HEK293 (cell line): ENCODE measurements at regions not wholly inside any gene's neighbourhood (a gene's known extent, or its start where the extent isn't known, plus 50 kb on each side); places are given as distances from the start of the nearest gene placed in this dataset.

Experiments
- CTCF ChIA-PET: fragments of 350-600 bp; formaldehyde crosslinking; extraction: SDS; loops from one replicate; lab custom pipeline; 2021; ENCODE audit warnings: antibody characterized with exemption; lab: Yijun Ruan, JAX
- POLR2A ChIA-PET: fragments of 300-600 bp; formaldehyde crosslinking; extraction: SDS; loops from one replicate; lab custom pipeline; 2020; ENCODE audit warnings: antibody characterized with exemption, inconsistent platforms; lab: Yijun Ruan, JAX
- H3K27ac ChIP-seq: fragments of 200-500 bp; sonication (Bioruptor generic); 2 replicates; pipeline ENCODE4 v1.5.1; 2014; ENCODE audit warnings: low read depth, low read length, control low read depth, inconsistent platforms; ENCODE audit errors: extremely low read depth
- H3K36me3 ChIP-seq, 2 experiments: fragments of 200-500 bp in 1 of 2; sonication (Bioruptor generic) in 1 of 2; 1 replicate in 1 of 2; 2 replicates in 1 of 2; pipeline ENCODE4 v1.5.1; 2014 to 2017; ENCODE audit warnings: inconsistent platforms in 2 of 2, low read length in 2 of 2; ENCODE audit not compliant: control insufficient read depth in 2 of 2, insufficient read depth in 1 of 2
- H3K4me1 ChIP-seq: fragments of 200-500 bp; sonication (Bioruptor generic); 2 replicates; pipeline ENCODE4 v1.5.1; 2014; ENCODE audit warnings: mild to moderate bottlenecking, low read length, inconsistent platforms; ENCODE audit not compliant: control insufficient read depth, insufficient read depth
- H3K4me3 ChIP-seq: 2 replicates; pipeline ENCODE4 v1.5.1; 2011; ENCODE audit warnings: low read depth, mild to moderate bottlenecking, control low read depth, low read length, moderate library complexity
- H3K9me3 ChIP-seq: fragments of 200-500 bp; sonication (Bioruptor generic); 2 replicates; pipeline ENCODE4 v1.5.1; 2014; ENCODE audit warnings: low read depth, low read length, inconsistent platforms; ENCODE audit not compliant: control insufficient read depth, insufficient read depth
- EGR2 ChIP-seq: fragments of 450-650 bp; formaldehyde crosslinking; IDR thresholded peaks from 2 replicates; pipeline ENCODE4 v1.5.1; 2016; ENCODE audit warnings: low read depth, missing biosample characterization, missing genetic modification characterization
- IKZF3 ChIP-seq: fragments of 450-650 bp; IDR thresholded peaks from 2 replicates; pipeline ENCODE4 v1.5.0; 2018; ENCODE audit warnings: missing biosample characterization, mild to moderate bottlenecking, missing genetic modification characterization, moderate library complexity
- OVOL3 ChIP-seq: fragments of 450-650 bp; formaldehyde crosslinking; IDR thresholded peaks from 2 replicates; pipeline ENCODE4 v1.5.1; 2016; ENCODE audit warnings: missing biosample characterization, missing genetic modification characterization
- SP7 ChIP-seq: fragments of 450-650 bp; formaldehyde crosslinking; IDR thresholded peaks from 2 replicates; pipeline ENCODE4 v1.5.1; 2016; ENCODE audit warnings: missing biosample characterization, missing genetic modification characterization
- YY2 ChIP-seq: fragments of 450-650 bp; formaldehyde crosslinking; IDR thresholded peaks from 2 replicates; pipeline ENCODE4 v1.5.1; 2016; ENCODE audit warnings: missing biosample characterization, missing genetic modification characterization
- ZBTB20 ChIP-seq: fragments of 450-650 bp; formaldehyde crosslinking; IDR thresholded peaks from 2 replicates; pipeline ENCODE4 v1.5.1; 2016; ENCODE audit warnings: missing biosample characterization, missing genetic modification characterization
- ZEB2 ChIP-seq: fragments of 450-650 bp; formaldehyde crosslinking; IDR thresholded peaks from 2 replicates; pipeline ENCODE4 v1.5.1; 2016; ENCODE audit warnings: missing biosample characterization, missing genetic modification characterization
- ZFP3 ChIP-seq: fragments of 450-650 bp; formaldehyde crosslinking; IDR thresholded peaks from 2 replicates; pipeline ENCODE4 v1.5.1; 2016; ENCODE audit warnings: low read depth, missing biosample characterization, missing genetic modification characterization
- ZNF133 ChIP-seq: fragments of 450-650 bp; formaldehyde crosslinking; IDR thresholded peaks from 2 replicates; pipeline ENCODE4 v1.5.1; 2016; ENCODE audit warnings: missing biosample characterization, missing genetic modification characterization
- ZNF138 ChIP-seq: fragments of 450-650 bp; formaldehyde crosslinking; IDR thresholded peaks from 2 replicates; pipeline ENCODE4 v1.5.1; 2016; ENCODE audit warnings: missing biosample characterization, missing genetic modification characterization, borderline replicate concordance
- ZNF155 ChIP-seq: fragments of 450-650 bp; formaldehyde crosslinking; IDR thresholded peaks from 2 replicates; pipeline ENCODE4 v1.5.1; 2016; ENCODE audit warnings: missing biosample characterization, missing genetic modification characterization
- ZNF169 ChIP-seq: fragments of 450-650 bp; formaldehyde crosslinking; IDR thresholded peaks from 2 replicates; pipeline ENCODE4 v1.5.1; 2016; ENCODE audit warnings: missing biosample characterization, missing genetic modification characterization
- ZNF391 ChIP-seq: fragments of 450-650 bp; formaldehyde crosslinking; IDR thresholded peaks from 2 replicates; pipeline ENCODE4 v1.5.1; 2016; ENCODE audit warnings: low read depth, missing biosample characterization, missing genetic modification characterization, borderline replicate concordance
- ZNF624 ChIP-seq: fragments of 450-650 bp; formaldehyde crosslinking; IDR thresholded peaks from 2 replicates; pipeline ENCODE4 v1.5.1; 2017; ENCODE audit warnings: missing biosample characterization, missing genetic modification characterization
- ZNF629 ChIP-seq: fragments of 450-650 bp; formaldehyde crosslinking; IDR thresholded peaks from 2 replicates; pipeline ENCODE4 v1.5.1; 2017; ENCODE audit warnings: missing biosample characterization, missing genetic modification characterization
- ZNF707 ChIP-seq: fragments of 450-650 bp; formaldehyde crosslinking; IDR thresholded peaks from 2 replicates; pipeline ENCODE4 v1.5.1; 2016; ENCODE audit warnings: missing biosample characterization, missing genetic modification characterization
- ZSCAN16 ChIP-seq: fragments of 450-650 bp; formaldehyde crosslinking; IDR thresholded peaks from 2 replicates; pipeline ENCODE4 v1.5.1; 2016; ENCODE audit warnings: missing biosample characterization, missing genetic modification characterization
- TF ChIP-seq, protein P1 (sequence below): fragments of 450-650 bp; IDR thresholded peaks from 2 replicates; pipeline ENCODE4 v1.5.1; 2018; ENCODE audit warnings: missing biosample characterization, missing genetic modification characterization
- TF ChIP-seq, protein P2 (sequence below): fragments of 450-650 bp; formaldehyde crosslinking; IDR thresholded peaks from 2 replicates; pipeline ENCODE4 v1.5.1; 2016; ENCODE audit warnings: missing biosample characterization, missing genetic modification characterization
- TF ChIP-seq, protein P3 (sequence below): fragments of 450-650 bp; formaldehyde crosslinking; IDR thresholded peaks from 2 replicates; pipeline ENCODE4 v1.5.1; 2016; ENCODE audit warnings: missing biosample characterization, missing genetic modification characterization
- TF ChIP-seq, protein P4 (sequence below): fragments of 450-650 bp; formaldehyde crosslinking; IDR thresholded peaks from 2 replicates; pipeline ENCODE4 v1.5.1; 2016; ENCODE audit warnings: missing biosample characterization, missing genetic modification characterization

DNA sequence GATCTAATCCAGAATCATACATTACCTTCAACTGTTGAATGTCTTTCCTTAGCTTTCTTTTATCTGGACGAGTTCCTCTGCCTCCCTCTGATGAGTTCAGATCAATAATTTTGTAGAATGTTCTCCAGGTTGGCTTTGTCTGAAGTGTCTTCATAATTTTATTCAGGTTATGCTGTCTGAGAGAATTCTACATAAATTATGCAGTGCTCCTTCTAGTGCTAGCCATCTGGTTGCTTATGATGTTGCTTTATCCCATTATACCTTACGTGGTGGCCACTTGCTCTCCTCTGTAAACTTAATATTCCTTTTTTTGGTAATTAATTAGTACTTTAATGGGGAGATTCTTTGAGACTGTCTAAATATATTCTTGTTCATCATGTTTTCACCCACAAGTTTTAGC is 67.7 kb upstream of the PTCHD4 start:
- Histone ChIP-seq H3K9me3 (no peaks in the 10 kb centered on the region), H3K27ac (no peak overlapping the region), H3K4me3 (no peak overlapping the region), H3K36me3 (no peaks in the 10 kb centered on the region), H3K4me1 (no peaks in the 10 kb centered on the region)
- POLR2A ChIA-PET = no interaction called here
- CTCF ChIA-PET = interaction anchor here (0.6 kb wide), 2 partner anchors 441 to 480 kb away, joined by 3 read pairs; no protein-coding TSS in a partner anchor
- TF ChIP-seq, protein P1, sequence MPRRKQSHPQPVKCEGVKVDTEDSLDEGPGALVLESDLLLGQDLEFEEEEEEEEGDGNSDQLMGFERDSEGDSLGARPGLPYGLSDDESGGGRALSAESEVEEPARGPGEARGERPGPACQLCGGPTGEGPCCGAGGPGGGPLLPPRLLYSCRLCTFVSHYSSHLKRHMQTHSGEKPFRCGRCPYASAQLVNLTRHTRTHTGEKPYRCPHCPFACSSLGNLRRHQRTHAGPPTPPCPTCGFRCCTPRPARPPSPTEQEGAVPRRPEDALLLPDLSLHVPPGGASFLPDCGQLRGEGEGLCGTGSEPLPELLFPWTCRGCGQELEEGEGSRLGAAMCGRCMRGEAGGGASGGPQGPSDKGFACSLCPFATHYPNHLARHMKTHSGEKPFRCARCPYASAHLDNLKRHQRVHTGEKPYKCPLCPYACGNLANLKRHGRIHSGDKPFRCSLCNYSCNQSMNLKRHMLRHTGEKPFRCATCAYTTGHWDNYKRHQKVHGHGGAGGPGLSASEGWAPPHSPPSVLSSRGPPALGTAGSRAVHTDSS (tag by site-specific recombination) = no peak
- TF ChIP-seq YY2 (tag by site-specific recombination) (no peak), ZNF155 (tag by site-specific recombination) (no peak), SP7 (tag by site-specific recombination) (no peak), ZNF133 (tag by site-specific recombination) (no peak)

DNA sequence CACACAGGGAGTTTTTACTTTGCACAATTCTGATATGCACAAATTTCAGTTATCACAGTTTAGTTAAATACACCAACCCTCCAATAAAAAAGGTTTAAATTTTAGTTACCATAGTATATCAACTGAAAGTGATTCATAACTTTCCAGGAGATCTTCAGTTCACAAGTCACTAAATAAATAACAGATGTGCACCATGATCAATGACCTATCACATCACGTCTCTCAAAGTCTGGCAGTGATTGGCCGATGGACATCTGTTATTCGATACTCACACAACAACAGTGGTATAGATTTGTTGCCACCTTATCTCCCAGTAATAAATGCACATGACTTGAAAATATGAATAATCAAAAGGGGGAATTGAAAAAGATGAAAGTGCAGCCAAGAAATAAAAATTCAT is 66.8 kb upstream of the PTCHD4 start:
- TF ChIP-seq, protein P2, sequence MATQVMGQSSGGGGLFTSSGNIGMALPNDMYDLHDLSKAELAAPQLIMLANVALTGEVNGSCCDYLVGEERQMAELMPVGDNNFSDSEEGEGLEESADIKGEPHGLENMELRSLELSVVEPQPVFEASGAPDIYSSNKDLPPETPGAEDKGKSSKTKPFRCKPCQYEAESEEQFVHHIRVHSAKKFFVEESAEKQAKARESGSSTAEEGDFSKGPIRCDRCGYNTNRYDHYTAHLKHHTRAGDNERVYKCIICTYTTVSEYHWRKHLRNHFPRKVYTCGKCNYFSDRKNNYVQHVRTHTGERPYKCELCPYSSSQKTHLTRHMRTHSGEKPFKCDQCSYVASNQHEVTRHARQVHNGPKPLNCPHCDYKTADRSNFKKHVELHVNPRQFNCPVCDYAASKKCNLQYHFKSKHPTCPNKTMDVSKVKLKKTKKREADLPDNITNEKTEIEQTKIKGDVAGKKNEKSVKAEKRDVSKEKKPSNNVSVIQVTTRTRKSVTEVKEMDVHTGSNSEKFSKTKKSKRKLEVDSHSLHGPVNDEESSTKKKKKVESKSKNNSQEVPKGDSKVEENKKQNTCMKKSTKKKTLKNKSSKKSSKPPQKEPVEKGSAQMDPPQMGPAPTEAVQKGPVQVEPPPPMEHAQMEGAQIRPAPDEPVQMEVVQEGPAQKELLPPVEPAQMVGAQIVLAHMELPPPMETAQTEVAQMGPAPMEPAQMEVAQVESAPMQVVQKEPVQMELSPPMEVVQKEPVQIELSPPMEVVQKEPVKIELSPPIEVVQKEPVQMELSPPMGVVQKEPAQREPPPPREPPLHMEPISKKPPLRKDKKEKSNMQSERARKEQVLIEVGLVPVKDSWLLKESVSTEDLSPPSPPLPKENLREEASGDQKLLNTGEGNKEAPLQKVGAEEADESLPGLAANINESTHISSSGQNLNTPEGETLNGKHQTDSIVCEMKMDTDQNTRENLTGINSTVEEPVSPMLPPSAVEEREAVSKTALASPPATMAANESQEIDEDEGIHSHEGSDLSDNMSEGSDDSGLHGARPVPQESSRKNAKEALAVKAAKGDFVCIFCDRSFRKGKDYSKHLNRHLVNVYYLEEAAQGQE = no peak
- TF ChIP-seq OVOL3 (tag by site-specific recombination) (no peak), ZBTB20 (tag by site-specific recombination) (no peak), IKZF3 (tag by site-specific recombination) (no peak), ZNF629 (tag by site-specific recombination) (no peak), ZNF624 (no peak), ZFP3 (no peak), YY2 (tag by site-specific recombination) (no peak), ZNF169 (tag by site-specific recombination) (no peak), SP7 (tag by site-specific recombination) (no peak), ZNF138 (tag by site-specific recombination) (no peak), ZNF391 (tag by site-specific recombination) (no peak), ZSCAN16 (tag by site-specific recombination) (no peak), ZNF707 (tag by site-specific recombination) (no peak), ZEB2 (tag by site-specific recombination) (no peak), EGR2 (no peak)
- TF ChIP-seq, protein P3, sequence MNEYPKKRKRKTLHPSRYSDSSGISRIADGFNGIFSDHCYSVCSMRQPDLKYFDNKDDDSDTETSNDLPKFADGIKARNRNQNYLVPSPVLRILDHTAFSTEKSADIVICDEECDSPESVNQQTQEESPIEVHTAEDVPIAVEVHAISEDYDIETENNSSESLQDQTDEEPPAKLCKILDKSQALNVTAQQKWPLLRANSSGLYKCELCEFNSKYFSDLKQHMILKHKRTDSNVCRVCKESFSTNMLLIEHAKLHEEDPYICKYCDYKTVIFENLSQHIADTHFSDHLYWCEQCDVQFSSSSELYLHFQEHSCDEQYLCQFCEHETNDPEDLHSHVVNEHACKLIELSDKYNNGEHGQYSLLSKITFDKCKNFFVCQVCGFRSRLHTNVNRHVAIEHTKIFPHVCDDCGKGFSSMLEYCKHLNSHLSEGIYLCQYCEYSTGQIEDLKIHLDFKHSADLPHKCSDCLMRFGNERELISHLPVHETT = no peak
- TF ChIP-seq, protein P4, sequence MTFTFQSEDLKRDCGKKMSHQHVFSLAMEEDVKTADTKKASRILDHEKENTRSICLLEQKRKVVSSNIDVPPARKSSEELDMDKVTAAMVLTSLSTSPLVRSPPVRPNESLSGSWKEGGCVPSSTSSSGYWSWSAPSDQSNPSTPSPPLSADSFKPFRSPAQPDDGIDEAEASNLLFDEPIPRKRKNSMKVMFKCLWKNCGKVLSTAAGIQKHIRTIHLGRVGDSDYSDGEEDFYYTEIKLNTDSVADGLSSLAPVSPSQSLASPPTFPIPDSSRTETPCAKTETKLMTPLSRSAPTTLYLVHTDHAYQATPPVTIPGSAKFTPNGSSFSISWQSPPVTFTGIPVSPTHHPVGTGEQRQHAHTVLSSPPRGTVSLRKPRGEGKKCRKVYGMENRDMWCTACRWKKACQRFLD = no peak
- no peak overlapping the region for H3K27ac ChIP-seq
- no peak overlapping the region for H3K4me3 ChIP-seq
- no peaks in the 10 kb centered on the region for H3K4me1 ChIP-seq
- CTCF ChIA-PET = no interaction called here
- no peaks in the 10 kb centered on the region for H3K36me3 ChIP-seq
- POLR2A ChIA-PET = no interaction called here
- H3K9me3 ChIP-seq = no peaks in the 10 kb centered on the region
